ENCODE measurements at regions not wholly inside any gene's neighbourhood (a gene's known extent, or its start where the extent isn't known, plus 50 kb on each side); places are given as distances from the start of the nearest gene placed in this dataset.

GRCh38 chr12:5194306-5194705 lies 150.6 kb downstream of the KCNA5 start:
- TF ChIP-seq CTCF (conservative IDR thresholded peaks at IDR 0.05; ENCODE audit: low read depth, low read length), result no peak
- Histone ChIP-seq H3K27me3 (ENCODE audit: insufficient read depth, low read depth) (no peaks in the 10 kb centered on the region), H3K79me2 (ENCODE audit: insufficient read depth, low read depth) (no peaks in the 10 kb centered on the region), H4K20me1 (ENCODE audit: insufficient read depth) (no peaks in the 10 kb centered on the region), H3K27ac (no peak overlapping the region), H3K4me1 (ENCODE audit: low read depth, poor library complexity, severe bottlenecking) (no peaks in the 10 kb centered on the region), H2AFZ (ENCODE audit: low read depth) (no peak overlapping the region), H3K9ac (no peak overlapping the region), H3K4me3 (IDR thresholded peaks at IDR 0.05; ENCODE audit: insufficient read depth, low read depth, low read length) (no peak overlapping the region), H3K4me2 (no peak overlapping the region), H3K36me3 (ENCODE audit: insufficient read depth) (no peaks in the 10 kb centered on the region)

- H3K4me2 ChIP-seq, result no peak overlapping the region
- TF ChIP-seq CTCF (conservative IDR thresholded peaks at IDR 0.05; ENCODE audit: low read depth, low read length), result no peak
These were observed 151.6 kb downstream of the KCNA5 start for GRCh38 chr12:5195244-5195643.

GRCh38 chr12:5195691-5196090 lies 152.0 kb downstream of the KCNA5 start:
- Histone ChIP-seq H3K27ac (no peak overlapping the region), H3K4me3 (IDR thresholded peaks at IDR 0.05; ENCODE audit: insufficient read depth, low read depth, low read length) (no peak overlapping the region)
- no peak for TF ChIP-seq CTCF (conservative IDR thresholded peaks at IDR 0.05; ENCODE audit: low read depth, low read length)

More at GRCh38 chr12:5195244-5195643, 151.6 kb downstream of the KCNA5 start:
- no peaks in the 10 kb centered on the region for H3K27me3 ChIP-seq (ENCODE audit: insufficient read depth, low read depth)
- no peaks in the 10 kb centered on the region for H3K36me3 ChIP-seq (ENCODE audit: insufficient read depth)
- no peak overlapping the region for H3K9ac ChIP-seq
- no peak overlapping the region for H2AFZ ChIP-seq (ENCODE audit: low read depth)
- no peak overlapping the region for H3K4me3 ChIP-seq (IDR thresholded peaks at IDR 0.05; ENCODE audit: insufficient read depth, low read depth, low read length)
- no peaks in the 10 kb centered on the region for H3K79me2 ChIP-seq (ENCODE audit: insufficient read depth, low read depth)
- H3K27ac ChIP-seq, result no peak overlapping the region
- no peaks in the 10 kb centered on the region for H4K20me1 ChIP-seq (ENCODE audit: insufficient read depth)
- H3K4me1 ChIP-seq (ENCODE audit: low read depth, poor library complexity, severe bottlenecking), result no peaks in the 10 kb centered on the region

GRCh38 chr12:5197131-5197530 lies 153.5 kb downstream of the KCNA5 start:
- no peak for TF ChIP-seq CTCF (conservative IDR thresholded peaks at IDR 0.05; ENCODE audit: low read depth, low read length)
- H3K9ac ChIP-seq, result no peak overlapping the region
- H3K79me2 ChIP-seq (ENCODE audit: insufficient read depth, low read depth), result no peaks in the 10 kb centered on the region
- no peaks in the 10 kb centered on the region for H4K20me1 ChIP-seq (ENCODE audit: insufficient read depth)
- H3K36me3 ChIP-seq (ENCODE audit: insufficient read depth), result no peaks in the 10 kb centered on the region
- H3K27me3 ChIP-seq (ENCODE audit: insufficient read depth, low read depth), result no peaks in the 10 kb centered on the region
- no peak overlapping the region for H3K4me2 ChIP-seq
- H3K4me3 ChIP-seq (IDR thresholded peaks at IDR 0.05; ENCODE audit: insufficient read depth, low read depth, low read length), result no peak overlapping the region
- H3K4me1 ChIP-seq (ENCODE audit: low read depth, poor library complexity, severe bottlenecking), result no peaks in the 10 kb centered on the region
- no peak overlapping the region for H2AFZ ChIP-seq (ENCODE audit: low read depth)
- no peak overlapping the region for H3K27ac ChIP-seq

More at GRCh38 chr12:5195691-5196090, 152.0 kb downstream of the KCNA5 start:
- Histone ChIP-seq H3K9ac (no peak overlapping the region), H3K4me1 (ENCODE audit: low read depth, poor library complexity, severe bottlenecking) (no peaks in the 10 kb centered on the region), H3K27me3 (ENCODE audit: insufficient read depth, low read depth) (no peaks in the 10 kb centered on the region), H3K79me2 (ENCODE audit: insufficient read depth, low read depth) (no peaks in the 10 kb centered on the region), H3K4me2 (no peak overlapping the region), H4K20me1 (ENCODE audit: insufficient read depth) (no peaks in the 10 kb centered on the region), H3K36me3 (ENCODE audit: insufficient read depth) (no peaks in the 10 kb centered on the region), H2AFZ (ENCODE audit: low read depth) (no peak overlapping the region)
